ENCODE measurements at regions not wholly inside any gene's neighbourhood (a gene's known extent, or its start where the extent isn't known, plus 50 kb on each side); places are given as distances from the start of the nearest gene placed in this dataset.

DNA sequence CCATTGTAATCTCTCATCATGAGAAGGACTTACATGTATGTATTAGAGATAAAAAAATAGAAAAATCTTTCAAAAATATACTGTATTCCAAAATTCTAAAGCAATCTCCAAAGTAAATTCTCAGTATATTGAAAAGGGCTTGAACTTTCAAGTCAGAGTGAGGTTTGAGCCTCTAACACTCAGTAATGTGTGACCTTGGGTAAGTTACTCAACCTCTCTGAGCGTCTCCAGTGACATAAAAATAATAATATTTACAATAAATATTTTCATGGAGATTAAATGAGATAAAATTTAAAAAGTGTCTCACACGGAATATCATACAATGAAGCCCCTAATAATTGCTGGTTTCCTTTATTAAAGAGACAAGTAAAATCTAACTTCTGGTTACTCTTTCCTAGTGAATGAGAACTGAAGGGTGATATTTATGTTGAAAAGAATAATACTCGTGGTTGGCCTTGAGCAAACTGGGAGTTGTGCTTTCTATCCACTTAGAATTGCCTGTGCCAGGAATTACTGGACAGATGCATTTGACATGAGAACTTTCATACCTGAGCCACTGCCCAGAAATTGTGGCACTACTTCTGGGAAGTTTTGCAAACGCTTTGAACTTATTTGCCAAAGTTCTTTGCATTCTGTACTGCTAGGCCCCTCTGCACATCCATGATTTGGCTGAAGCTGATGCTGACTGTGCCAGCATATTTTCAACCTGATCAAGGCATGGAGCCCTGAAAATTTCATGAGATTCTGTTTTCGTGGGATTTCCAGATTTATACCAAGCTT, 933.7 kb downstream of the GALC start:
- TF ChIP-seq, protein P1, sequence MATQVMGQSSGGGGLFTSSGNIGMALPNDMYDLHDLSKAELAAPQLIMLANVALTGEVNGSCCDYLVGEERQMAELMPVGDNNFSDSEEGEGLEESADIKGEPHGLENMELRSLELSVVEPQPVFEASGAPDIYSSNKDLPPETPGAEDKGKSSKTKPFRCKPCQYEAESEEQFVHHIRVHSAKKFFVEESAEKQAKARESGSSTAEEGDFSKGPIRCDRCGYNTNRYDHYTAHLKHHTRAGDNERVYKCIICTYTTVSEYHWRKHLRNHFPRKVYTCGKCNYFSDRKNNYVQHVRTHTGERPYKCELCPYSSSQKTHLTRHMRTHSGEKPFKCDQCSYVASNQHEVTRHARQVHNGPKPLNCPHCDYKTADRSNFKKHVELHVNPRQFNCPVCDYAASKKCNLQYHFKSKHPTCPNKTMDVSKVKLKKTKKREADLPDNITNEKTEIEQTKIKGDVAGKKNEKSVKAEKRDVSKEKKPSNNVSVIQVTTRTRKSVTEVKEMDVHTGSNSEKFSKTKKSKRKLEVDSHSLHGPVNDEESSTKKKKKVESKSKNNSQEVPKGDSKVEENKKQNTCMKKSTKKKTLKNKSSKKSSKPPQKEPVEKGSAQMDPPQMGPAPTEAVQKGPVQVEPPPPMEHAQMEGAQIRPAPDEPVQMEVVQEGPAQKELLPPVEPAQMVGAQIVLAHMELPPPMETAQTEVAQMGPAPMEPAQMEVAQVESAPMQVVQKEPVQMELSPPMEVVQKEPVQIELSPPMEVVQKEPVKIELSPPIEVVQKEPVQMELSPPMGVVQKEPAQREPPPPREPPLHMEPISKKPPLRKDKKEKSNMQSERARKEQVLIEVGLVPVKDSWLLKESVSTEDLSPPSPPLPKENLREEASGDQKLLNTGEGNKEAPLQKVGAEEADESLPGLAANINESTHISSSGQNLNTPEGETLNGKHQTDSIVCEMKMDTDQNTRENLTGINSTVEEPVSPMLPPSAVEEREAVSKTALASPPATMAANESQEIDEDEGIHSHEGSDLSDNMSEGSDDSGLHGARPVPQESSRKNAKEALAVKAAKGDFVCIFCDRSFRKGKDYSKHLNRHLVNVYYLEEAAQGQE (IDR thresholded peaks at IDR 0.05; ENCODE audit: insufficient read depth in 1 of 2, low read depth in 2 of 2, low read length in 2 of 2), result no peak
- TF ChIP-seq TAF1 (IDR thresholded peaks at IDR 0.05; ENCODE audit: borderline replicate concordance, insufficient read depth, low read length) (no peak), SIN3A (IDR thresholded peaks at IDR 0.05; ENCODE audit: borderline replicate concordance, insufficient read depth, low read length) (no peak), POLR2AphosphoS5 (IDR thresholded peaks at IDR 0.05; ENCODE audit: low read depth, low read length) (no peak), FOXP2 (optimal IDR thresholded peaks at IDR 0.05; ENCODE audit: borderline replicate concordance, extremely low read depth, extremely low read length, insufficient read depth) (no peak)

DNA sequence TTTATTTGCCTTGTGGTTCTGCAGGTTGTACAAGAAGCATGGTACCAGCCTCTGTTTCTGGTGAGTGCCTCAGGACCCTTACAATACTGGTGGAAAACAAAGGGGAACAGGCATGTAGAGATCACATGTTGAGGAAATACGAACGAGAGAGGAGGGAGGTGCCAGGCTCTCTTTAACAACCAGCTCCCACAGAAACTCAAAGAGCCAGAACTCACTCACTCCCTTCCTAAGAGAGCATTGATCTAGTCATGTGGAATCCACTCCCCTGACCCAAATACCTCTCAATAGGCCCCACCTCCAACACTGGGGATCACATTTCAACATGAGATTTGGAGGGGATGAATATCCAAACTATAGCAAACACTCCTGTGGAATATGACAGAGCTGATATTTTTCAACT, 938.0 kb downstream of the GALC start:
- TF ChIP-seq SIN3A (IDR thresholded peaks at IDR 0.05; ENCODE audit: borderline replicate concordance, insufficient read depth, low read length) (no peak), TAF1 (IDR thresholded peaks at IDR 0.05; ENCODE audit: borderline replicate concordance, insufficient read depth, low read length) (no peak), POLR2AphosphoS5 (IDR thresholded peaks at IDR 0.05; ENCODE audit: low read depth, low read length) (no peak)
- TF ChIP-seq, protein P1 (IDR thresholded peaks at IDR 0.05; ENCODE audit: insufficient read depth in 1 of 2, low read depth in 2 of 2, low read length in 2 of 2), result no peak

DNA sequence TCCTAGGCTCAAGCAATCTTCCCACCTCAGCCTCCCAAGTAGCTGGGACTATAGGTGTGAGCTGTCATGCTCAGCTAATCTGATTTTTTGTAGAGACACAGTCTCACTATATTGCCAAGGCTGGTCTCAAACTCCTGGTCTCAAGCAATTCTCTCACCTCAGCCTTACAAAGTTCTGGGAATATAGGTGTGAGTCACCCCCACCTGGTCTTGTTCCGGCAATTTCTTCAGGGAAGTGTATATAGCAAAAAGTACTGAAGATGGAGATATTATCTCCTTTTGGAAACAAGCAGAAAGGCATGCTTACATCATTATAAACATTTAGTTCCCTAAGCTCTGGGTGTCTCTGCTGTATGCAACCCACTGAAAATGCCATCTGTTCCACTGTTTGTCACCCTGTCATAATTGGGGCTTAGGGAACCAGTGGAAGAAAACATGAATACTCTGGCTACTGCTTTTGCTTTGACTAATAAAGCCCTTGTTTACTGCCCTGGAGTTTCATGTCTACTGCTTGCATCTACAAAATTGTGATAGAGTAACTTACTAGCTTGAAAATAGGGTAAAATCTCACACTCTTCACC, 940.2 kb downstream of the GALC start:
- TF ChIP-seq TAF1 (IDR thresholded peaks at IDR 0.05; ENCODE audit: borderline replicate concordance, insufficient read depth, low read length) (no peak), POLR2AphosphoS5 (IDR thresholded peaks at IDR 0.05; ENCODE audit: low read depth, low read length) (no peak), SIN3A (IDR thresholded peaks at IDR 0.05; ENCODE audit: borderline replicate concordance, insufficient read depth, low read length) (no peak), FOXP2 (optimal IDR thresholded peaks at IDR 0.05; ENCODE audit: borderline replicate concordance, extremely low read depth, extremely low read length, insufficient read depth) (no peak)
- TF ChIP-seq, protein P1 (IDR thresholded peaks at IDR 0.05; ENCODE audit: insufficient read depth in 1 of 2, low read depth in 2 of 2, low read length in 2 of 2), result no peak

DNA sequence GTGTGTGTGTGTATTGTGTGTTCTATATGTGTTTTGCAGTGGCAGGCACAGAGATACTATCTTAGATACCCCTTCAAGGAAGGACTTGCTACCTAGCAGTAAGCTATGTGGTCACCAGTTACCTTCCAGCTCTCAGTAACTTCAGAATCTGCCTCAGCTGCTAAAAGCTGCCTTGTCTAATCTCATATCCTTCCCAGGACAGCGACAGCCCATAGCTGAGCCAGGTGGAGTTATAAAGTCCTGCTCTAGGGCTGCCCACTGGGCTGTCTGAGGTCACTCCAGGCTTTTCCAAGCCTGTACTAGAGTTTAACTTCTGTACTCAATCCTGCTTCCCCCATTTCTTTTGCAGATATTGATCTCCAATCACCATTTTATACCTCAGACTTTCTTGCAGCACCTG, 942.6 kb downstream of the GALC start:
- TF ChIP-seq FOXP2 (optimal IDR thresholded peaks at IDR 0.05; ENCODE audit: borderline replicate concordance, extremely low read depth, extremely low read length, insufficient read depth) (no peak), POLR2AphosphoS5 (IDR thresholded peaks at IDR 0.05; ENCODE audit: low read depth, low read length) (no peak), SIN3A (IDR thresholded peaks at IDR 0.05; ENCODE audit: borderline replicate concordance, insufficient read depth, low read length) (no peak), TAF1 (IDR thresholded peaks at IDR 0.05; ENCODE audit: borderline replicate concordance, insufficient read depth, low read length) (no peak)
- TF ChIP-seq, protein P1 (IDR thresholded peaks at IDR 0.05; ENCODE audit: insufficient read depth in 1 of 2, low read depth in 2 of 2, low read length in 2 of 2), result no peak

Data from PFSK-1 (cell line).